GM12878 (cell line): ENCODE measurements at regions not wholly inside any gene's neighbourhood (a gene's known extent, or its start where the extent isn't known, plus 50 kb on each side); places are given as distances from the start of the nearest gene placed in this dataset.

Source experiments
- ATAC-seq: fragments of 200-7000 bp; cut with Tn5 transposase; 3 replicates; pipeline ENCODE4 v1.9.1; 2020; ENCODE audit warnings: mild to moderate bottlenecking, moderate library complexity
- BruUV-seq: library from RNA; stranded (reverse); fragments of 400-500 nt; replicated peaks from 2 replicates; lab custom pipeline; 2021; lab: Mats Ljungman, UMichigan
- CTCF ChIA-PET: fragments of 300-600 bp; sonication (Branson Sonifier 250); formaldehyde crosslinking; extraction: SDS; loops from one replicate; lab custom pipeline; 2021; ENCODE audit warnings: inconsistent platforms; lab: Yijun Ruan, JAX
- POLR2A ChIA-PET: fragments of 350-600 bp; formaldehyde crosslinking; extraction: SDS; loops from one replicate; lab custom pipeline; 2021; ENCODE audit warnings: inconsistent platforms; lab: Charles Lee
- RAD21 ChIA-PET: fragments of 300-600 bp; sonication (Branson Sonifier 250); formaldehyde crosslinking; loops from one replicate; lab custom pipeline; 2023; ENCODE audit warnings: antibody characterized with exemption; ENCODE audit not compliant: unreplicated experiment; lab: Charles Lee
- SMC1A ChIA-PET: fragments of 300-600 bp; sonication (Branson Sonifier 250); formaldehyde crosslinking; loops from one replicate; lab custom pipeline; 2023; ENCODE audit not compliant: unreplicated experiment, uncharacterized antibody; lab: Charles Lee
- DNase-seq: peaks from one replicate; pipeline ENCODE4 v3.0.0-alpha.2; 2011; ENCODE audit warnings: low read depth, low spot score
- FAIRE-seq: peaks from 3 replicates; lab custom pipeline; 2011; peaks lifted over from hg19 to GRCh38; lab: Jason Lieb, UNC
- H2AFZ ChIP-seq: 2 replicates; pipeline ENCODE4 v1.6.0; 2011; ENCODE audit warnings: low read depth, low read length, control low read depth; ENCODE audit not compliant: control insufficient read depth
- H3K27ac ChIP-seq: 2 replicates; pipeline ENCODE4 v1.5.1; 2011; ENCODE audit warnings: control low read depth; ENCODE audit not compliant: control insufficient read depth, insufficient read depth
- H3K27me3 ChIP-seq, 2 experiments: replicated peaks in 1 of 2; 2 replicates each; pipeline versions ENCODE4 v1.6.0 to v1.6.1; 2011; ENCODE audit warnings: low read length in 1 of 2; ENCODE audit not compliant: control insufficient read depth in 2 of 2, insufficient read depth in 2 of 2
- H3K36me3 ChIP-seq, 2 experiments: 2 replicates each; pipeline ENCODE4 v1.5.1; 2011; ENCODE audit warnings: low read length in 1 of 2; ENCODE audit not compliant: control insufficient read depth in 2 of 2, insufficient read depth in 2 of 2
- H3K4me1 ChIP-seq: 2 replicates; pipeline ENCODE4 v1.6.1; 2011; ENCODE audit warnings: mild to moderate bottlenecking, low read length, moderate library complexity, mixed read lengths; ENCODE audit not compliant: control insufficient read depth, insufficient read depth
- H3K4me2 ChIP-seq: 2 replicates; pipeline ENCODE4 v1.6.0; 2011; ENCODE audit warnings: control low read depth; ENCODE audit not compliant: control insufficient read depth, insufficient read depth
- H3K4me3 ChIP-seq: fragments of 200-600 bp; sonication (generic); 2 replicates; pipeline ENCODE4 v1.5.1; 2016
- H3K79me2 ChIP-seq: 2 replicates; pipeline ENCODE4 v1.6.0; 2011; ENCODE audit warnings: low read length; ENCODE audit not compliant: control insufficient read depth, insufficient read depth
- H3K9ac ChIP-seq: 2 replicates; pipeline ENCODE4 v1.8.0; 2011; ENCODE audit warnings: low read length, control low read depth, mixed read lengths; ENCODE audit not compliant: control insufficient read depth, insufficient read depth
- H3K9me3 ChIP-seq: replicated peaks from 3 replicates; pipeline ENCODE4 v1.5.1; 2011; ENCODE audit warnings: mild to moderate bottlenecking, low read length; ENCODE audit not compliant: control insufficient read depth, insufficient read depth
- H4K20me1 ChIP-seq: 2 replicates; pipeline ENCODE4 v1.6.0; 2011; ENCODE audit not compliant: control insufficient read depth, insufficient read depth
- IRF4 ChIP-seq: IDR thresholded peaks from 2 replicates; pipeline ENCODE4 v1.6.1; 2011; ENCODE audit warnings: low read depth, low read length
- KDM1A ChIP-seq: fragments of 200-600 bp; sonication (generic); IDR thresholded peaks from 2 replicates; pipeline ENCODE4 v1.6.1; 2016; ENCODE audit warnings: borderline replicate concordance
- SREBF1 ChIP-seq: IDR thresholded peaks from 2 replicates; pipeline ENCODE4 v1.6.1; 2012; ENCODE audit warnings: mild to moderate bottlenecking, low read length
- WGBS: methylation state at CpG from one replicate; pipeline ENCODE4 v1.1.6; 2016; ENCODE audit warnings: low lambda C conversion rate; ENCODE audit not compliant: insufficient replicate concordance, insufficient coverage; ENCODE audit errors: missing lambda C conversion rate; 5-methylcytosine and 5-hydroxymethylcytosine counted together
- in situ Hi-C: fragments of 300-500 bp; cut with MboI; formaldehyde crosslinking; loops from 9 replicates; pipeline ENCODE4 v1.14.3; 2018; ENCODE audit warnings: mixed read lengths
- intact Hi-C: fragments of 100-400 bp; cut with micrococcal nuclease; formaldehyde crosslinking; loops from one replicate; pipeline ENCODE4 v1.14.2; 2022; ENCODE audit not compliant: unreplicated experiment
- TF ChIP-seq, protein P1 (sequence below): fragments of 450-650 bp; IDR thresholded peaks from 2 replicates; pipeline ENCODE4 v1.6.1; 2017; ENCODE audit warnings: mild to moderate bottlenecking
- TF ChIP-seq, protein P2 (sequence below): fragments of 450-650 bp; IDR thresholded peaks from 2 replicates; pipeline ENCODE4 v1.6.1; 2017; ENCODE audit warnings: antibody characterized with exemption, mild to moderate bottlenecking, moderate library complexity
- TF ChIP-seq, protein P3 (sequence below): fragments of 150-350 bp; IDR thresholded peaks from 2 replicates; pipeline ENCODE4 v1.6.1; 2016; ENCODE audit warnings: low read depth, low read length

DNA sequence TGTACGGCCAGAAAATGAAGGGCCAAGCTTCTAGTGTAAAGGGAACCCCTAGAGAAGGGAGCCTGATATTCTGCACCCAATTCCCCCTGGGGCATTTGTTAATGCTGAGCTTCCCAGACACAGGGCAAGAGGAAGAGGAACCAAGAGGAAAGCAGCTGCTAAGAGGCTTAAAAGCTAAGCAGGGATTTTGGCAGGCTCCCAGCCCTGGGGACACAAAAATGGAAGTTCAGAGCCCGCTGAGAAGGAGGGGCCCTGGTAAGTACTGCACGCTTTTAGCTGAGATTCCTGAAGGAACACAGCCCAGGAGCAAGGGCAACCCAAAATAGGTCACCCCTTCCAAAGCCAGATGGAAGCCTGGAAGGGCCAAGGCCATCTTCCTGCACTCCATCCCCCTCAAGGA, 387.3 kb upstream of the MGMT start:
- no TSS peak for BruUV-seq
- RAD21 ChIA-PET, result no interaction called here
- Histone ChIP-seq H3K27ac (no peak overlapping the region), H3K4me1 (no peaks in the 10 kb centered on the region), H3K79me2 (no peaks in the 10 kb centered on the region), H3K4me2 (no peak overlapping the region), H3K36me3 (no peaks in the 10 kb centered on the region), H3K9me3 (no peaks in the 10 kb centered on the region), H4K20me1 (no peaks in the 10 kb centered on the region), H3K9ac (no peak overlapping the region), H3K27me3 (no peaks in the 10 kb centered on the region), H2AFZ (no peak overlapping the region), H3K4me3 (no peak overlapping the region)
- CTCF ChIA-PET, result no interaction called here
- intact Hi-C loops, result no loop called here
- ATAC-seq, result no peak
- SMC1A ChIA-PET, result no interaction called here
- POLR2A ChIA-PET, result no interaction called here
- in situ Hi-C loops, result no loop called here
- FAIRE-seq, result no peak
- TF ChIP-seq, protein P1, sequence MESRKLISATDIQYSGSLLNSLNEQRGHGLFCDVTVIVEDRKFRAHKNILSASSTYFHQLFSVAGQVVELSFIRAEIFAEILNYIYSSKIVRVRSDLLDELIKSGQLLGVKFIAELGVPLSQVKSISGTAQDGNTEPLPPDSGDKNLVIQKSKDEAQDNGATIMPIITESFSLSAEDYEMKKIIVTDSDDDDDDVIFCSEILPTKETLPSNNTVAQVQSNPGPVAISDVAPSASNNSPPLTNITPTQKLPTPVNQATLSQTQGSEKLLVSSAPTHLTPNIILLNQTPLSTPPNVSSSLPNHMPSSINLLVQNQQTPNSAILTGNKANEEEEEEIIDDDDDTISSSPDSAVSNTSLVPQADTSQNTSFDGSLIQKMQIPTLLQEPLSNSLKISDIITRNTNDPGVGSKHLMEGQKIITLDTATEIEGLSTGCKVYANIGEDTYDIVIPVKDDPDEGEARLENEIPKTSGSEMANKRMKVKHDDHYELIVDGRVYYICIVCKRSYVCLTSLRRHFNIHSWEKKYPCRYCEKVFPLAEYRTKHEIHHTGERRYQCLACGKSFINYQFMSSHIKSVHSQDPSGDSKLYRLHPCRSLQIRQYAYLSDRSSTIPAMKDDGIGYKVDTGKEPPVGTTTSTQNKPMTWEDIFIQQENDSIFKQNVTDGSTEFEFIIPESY, result no peak
- TF ChIP-seq IRF4, result no peak
- TF ChIP-seq SREBF1, result no peak
- TF ChIP-seq, protein P2, sequence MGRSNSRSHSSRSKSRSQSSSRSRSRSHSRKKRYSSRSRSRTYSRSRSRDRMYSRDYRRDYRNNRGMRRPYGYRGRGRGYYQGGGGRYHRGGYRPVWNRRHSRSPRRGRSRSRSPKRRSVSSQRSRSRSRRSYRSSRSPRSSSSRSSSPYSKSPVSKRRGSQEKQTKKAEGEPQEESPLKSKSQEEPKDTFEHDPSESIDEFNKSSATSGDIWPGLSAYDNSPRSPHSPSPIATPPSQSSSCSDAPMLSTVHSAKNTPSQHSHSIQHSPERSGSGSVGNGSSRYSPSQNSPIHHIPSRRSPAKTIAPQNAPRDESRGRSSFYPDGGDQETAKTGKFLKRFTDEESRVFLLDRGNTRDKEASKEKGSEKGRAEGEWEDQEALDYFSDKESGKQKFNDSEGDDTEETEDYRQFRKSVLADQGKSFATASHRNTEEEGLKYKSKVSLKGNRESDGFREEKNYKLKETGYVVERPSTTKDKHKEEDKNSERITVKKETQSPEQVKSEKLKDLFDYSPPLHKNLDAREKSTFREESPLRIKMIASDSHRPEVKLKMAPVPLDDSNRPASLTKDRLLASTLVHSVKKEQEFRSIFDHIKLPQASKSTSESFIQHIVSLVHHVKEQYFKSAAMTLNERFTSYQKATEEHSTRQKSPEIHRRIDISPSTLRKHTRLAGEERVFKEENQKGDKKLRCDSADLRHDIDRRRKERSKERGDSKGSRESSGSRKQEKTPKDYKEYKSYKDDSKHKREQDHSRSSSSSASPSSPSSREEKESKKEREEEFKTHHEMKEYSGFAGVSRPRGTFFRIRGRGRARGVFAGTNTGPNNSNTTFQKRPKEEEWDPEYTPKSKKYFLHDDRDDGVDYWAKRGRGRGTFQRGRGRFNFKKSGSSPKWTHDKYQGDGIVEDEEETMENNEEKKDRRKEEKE, result no peak
- TF ChIP-seq, protein P3, sequence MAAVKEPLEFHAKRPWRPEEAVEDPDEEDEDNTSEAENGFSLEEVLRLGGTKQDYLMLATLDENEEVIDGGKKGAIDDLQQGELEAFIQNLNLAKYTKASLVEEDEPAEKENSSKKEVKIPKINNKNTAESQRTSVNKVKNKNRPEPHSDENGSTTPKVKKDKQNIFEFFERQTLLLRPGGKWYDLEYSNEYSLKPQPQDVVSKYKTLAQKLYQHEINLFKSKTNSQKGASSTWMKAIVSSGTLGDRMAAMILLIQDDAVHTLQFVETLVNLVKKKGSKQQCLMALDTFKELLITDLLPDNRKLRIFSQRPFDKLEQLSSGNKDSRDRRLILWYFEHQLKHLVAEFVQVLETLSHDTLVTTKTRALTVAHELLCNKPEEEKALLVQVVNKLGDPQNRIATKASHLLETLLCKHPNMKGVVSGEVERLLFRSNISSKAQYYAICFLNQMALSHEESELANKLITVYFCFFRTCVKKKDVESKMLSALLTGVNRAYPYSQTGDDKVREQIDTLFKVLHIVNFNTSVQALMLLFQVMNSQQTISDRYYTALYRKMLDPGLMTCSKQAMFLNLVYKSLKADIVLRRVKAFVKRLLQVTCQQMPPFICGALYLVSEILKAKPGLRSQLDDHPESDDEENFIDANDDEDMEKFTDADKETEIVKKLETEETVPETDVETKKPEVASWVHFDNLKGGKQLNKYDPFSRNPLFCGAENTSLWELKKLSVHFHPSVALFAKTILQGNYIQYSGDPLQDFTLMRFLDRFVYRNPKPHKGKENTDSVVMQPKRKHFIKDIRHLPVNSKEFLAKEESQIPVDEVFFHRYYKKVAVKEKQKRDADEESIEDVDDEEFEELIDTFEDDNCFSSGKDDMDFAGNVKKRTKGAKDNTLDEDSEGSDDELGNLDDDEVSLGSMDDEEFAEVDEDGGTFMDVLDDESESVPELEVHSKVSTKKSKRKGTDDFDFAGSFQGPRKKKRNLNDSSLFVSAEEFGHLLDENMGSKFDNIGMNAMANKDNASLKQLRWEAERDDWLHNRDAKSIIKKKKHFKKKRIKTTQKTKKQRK, result no peak
- TF ChIP-seq KDM1A, result no peak
- DNase-seq, result no peak
- 0% methylated on average over 3 of the region's 3 CpGs for WGBS
